Upper lobe of right lung (tissue), 1 donor: ENCODE measurements at regions not wholly inside any gene's neighbourhood (a gene's known extent, or its start where the extent isn't known, plus 50 kb on each side); places are given as distances from the start of the nearest gene placed in this dataset.

Experiments used
- ATAC-seq: fragments of 200-7000 bp; cut with Tn5 transposase; one replicate; pipeline ENCODE4 v1.9.1; 2020; ENCODE audit warnings: mild to moderate bottlenecking, moderate library complexity
- DNase-seq: peaks from one replicate; pipeline ENCODE4 v3.0.0-alpha.2; 2020
- H3K27ac ChIP-seq: fragments of 200-600 bp; one replicate; pipeline ENCODE4 v1.8.0; 2022
- H3K27me3 ChIP-seq: fragments of 200-600 bp; one replicate; pipeline ENCODE4 v1.8.0; 2022; ENCODE audit warnings: mild to moderate bottlenecking
- H3K36me3 ChIP-seq: fragments of 200-600 bp; one replicate; pipeline ENCODE4 v1.8.0; 2022
- H3K4me1 ChIP-seq: fragments of 200-600 bp; one replicate; pipeline ENCODE4 v1.8.0; 2022
- H3K4me3 ChIP-seq: fragments of 200-600 bp; one replicate; pipeline ENCODE4 v1.8.0; 2022; ENCODE audit warnings: mild to moderate bottlenecking
- H3K9me3 ChIP-seq: fragments of 200-600 bp; one replicate; pipeline ENCODE4 v1.8.0; 2022
- intact Hi-C: fragments of 100-400 bp; cut with DNase I; formaldehyde crosslinking; loops from one replicate; pipeline ENCODE4 v1.11.0; 2022
- TF ChIP-seq, protein P1 (sequence below): fragments of 200-600 bp; IDR thresholded peaks from one replicate; pipeline ENCODE4 v1.8.0; 2022; ENCODE audit warnings: antibody characterized with exemption
- donor health status: DM: no; HTN: yes; CAD: no; lungs with severe emphysema.

GRCh38 chr15:62909257-62909656, 133.3 kb upstream of the TPM1 start:
- ATAC-seq: no peak
- DNase-seq: no peak
- Histone ChIP-seq H3K36me3 (no peaks in the 10 kb centered on the region), H3K27ac (no peak overlapping the region), H3K9me3 (no peaks in the 10 kb centered on the region), H3K27me3 (no peaks in the 10 kb centered on the region), H3K4me3 (no peak overlapping the region), H3K4me1 (no peaks in the 10 kb centered on the region)
- intact Hi-C loops: no loop called here
- TF ChIP-seq, protein P1, sequence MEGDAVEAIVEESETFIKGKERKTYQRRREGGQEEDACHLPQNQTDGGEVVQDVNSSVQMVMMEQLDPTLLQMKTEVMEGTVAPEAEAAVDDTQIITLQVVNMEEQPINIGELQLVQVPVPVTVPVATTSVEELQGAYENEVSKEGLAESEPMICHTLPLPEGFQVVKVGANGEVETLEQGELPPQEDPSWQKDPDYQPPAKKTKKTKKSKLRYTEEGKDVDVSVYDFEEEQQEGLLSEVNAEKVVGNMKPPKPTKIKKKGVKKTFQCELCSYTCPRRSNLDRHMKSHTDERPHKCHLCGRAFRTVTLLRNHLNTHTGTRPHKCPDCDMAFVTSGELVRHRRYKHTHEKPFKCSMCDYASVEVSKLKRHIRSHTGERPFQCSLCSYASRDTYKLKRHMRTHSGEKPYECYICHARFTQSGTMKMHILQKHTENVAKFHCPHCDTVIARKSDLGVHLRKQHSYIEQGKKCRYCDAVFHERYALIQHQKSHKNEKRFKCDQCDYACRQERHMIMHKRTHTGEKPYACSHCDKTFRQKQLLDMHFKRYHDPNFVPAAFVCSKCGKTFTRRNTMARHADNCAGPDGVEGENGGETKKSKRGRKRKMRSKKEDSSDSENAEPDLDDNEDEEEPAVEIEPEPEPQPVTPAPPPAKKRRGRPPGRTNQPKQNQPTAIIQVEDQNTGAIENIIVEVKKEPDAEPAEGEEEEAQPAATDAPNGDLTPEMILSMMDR: no peak

DNA sequence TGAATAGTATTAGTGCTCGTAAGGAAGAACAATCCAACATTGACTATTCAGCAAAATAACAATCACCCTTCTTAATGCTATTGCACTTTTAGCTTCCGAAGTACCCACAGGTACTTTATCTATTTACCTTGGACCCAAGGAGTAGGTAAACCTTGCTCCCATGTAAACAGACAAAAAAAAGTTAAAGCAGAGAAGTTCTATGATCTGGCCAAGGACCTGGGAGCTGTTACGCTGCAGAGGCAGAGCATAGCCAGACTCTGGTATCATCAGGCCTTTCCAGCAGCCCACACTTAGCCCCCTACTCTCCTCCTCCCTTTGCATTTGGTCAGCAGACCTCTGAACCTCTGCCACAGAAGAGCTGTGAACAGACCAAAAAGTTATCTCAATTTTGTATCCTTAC, 130.3 kb upstream of the TPM1 start:
- H3K27me3 ChIP-seq: no peaks in the 10 kb centered on the region
- H3K9me3 ChIP-seq: no peaks in the 10 kb centered on the region
- TF ChIP-seq, protein P1: no peak
- H3K36me3 ChIP-seq: no peaks in the 10 kb centered on the region
- ATAC-seq: peak; percentile 47
- no peak overlapping the region for H3K4me3 ChIP-seq
- H3K4me1 ChIP-seq: no peaks in the 10 kb centered on the region
- no peak overlapping the region for H3K27ac ChIP-seq
- DNase-seq: no peak
- intact Hi-C loops: no loop called here

- Histone ChIP-seq H3K4me1 (no peaks in the 10 kb centered on the region), H3K9me3 (no peaks in the 10 kb centered on the region), H3K27ac (no peak overlapping the region), H3K27me3 (no peaks in the 10 kb centered on the region), H3K4me3 (no peak overlapping the region), H3K36me3 (no peaks in the 10 kb centered on the region)
- DNase-seq: no peak
- no peak for ATAC-seq
- intact Hi-C loops: no loop called here
- TF ChIP-seq, protein P1: no peak
Measured at GRCh38 chr15:62912808-62913207, 129.7 kb upstream of the TPM1 start.

- H3K27ac ChIP-seq: no peak overlapping the region
- H3K4me1 ChIP-seq: no peaks in the 10 kb centered on the region
- no peaks in the 10 kb centered on the region for H3K36me3 ChIP-seq
- H3K9me3 ChIP-seq: no peaks in the 10 kb centered on the region
- intact Hi-C loops: no loop called here
- DNase-seq: no peak
- TF ChIP-seq, protein P1: no peak
- H3K4me3 ChIP-seq: no peak overlapping the region
- no peaks in the 10 kb centered on the region for H3K27me3 ChIP-seq
- no peak for ATAC-seq
Measured at GRCh38 chr15:62913246-62913645, 129.3 kb upstream of the TPM1 start.

- ATAC-seq: no peak
Measured at GRCh38 chr15:62914461-62915079, 128.0 kb upstream of the TPM1 start.

More at GRCh38 chr15:62914461-62915079, 128.0 kb upstream of the TPM1 start:
- DNase-seq: no peak
- Histone ChIP-seq H3K36me3 (no peaks in the 10 kb centered on the region), H3K27ac (no peak overlapping the region), H3K4me3 (no peak overlapping the region), H3K4me1 (no peaks in the 10 kb centered on the region), H3K27me3 (no peaks in the 10 kb centered on the region), H3K9me3 (no peaks in the 10 kb centered on the region)
- TF ChIP-seq, protein P1: no peak
- intact Hi-C loops: no loop called here
